Thyroid gland (tissue), 4 donors: ENCODE measurements at regions not wholly inside any gene's neighbourhood (a gene's known extent, or its start where the extent isn't known, plus 50 kb on each side); places are given as distances from the start of the nearest gene placed in this dataset.

ENCODE experiments used
- DNase-seq, 2 donors: peaks; one replicate each; pipeline ENCODE4 v3.0.0-alpha.2; 2019
- H3K27ac ChIP-seq, 3 donors: fragments of 200-600 bp; sonication (generic); 1 replicate in 2 of 3; 2 replicates in 1 of 3; pipeline ENCODE4 v1.5.1; 2016 to 2019; ENCODE audit warnings: mild to moderate bottlenecking in 1 of 3, moderate library complexity in 1 of 3
- H3K27me3 ChIP-seq: fragments of 200-600 bp; sonication (generic); one replicate; pipeline ENCODE4 v1.5.1; 2019
- H3K36me3 ChIP-seq, 2 donors: fragments of 200-600 bp; sonication (generic); one replicate each; pipeline ENCODE4 v1.5.1; 2016 to 2019
- H3K4me1 ChIP-seq, 2 donors: fragments of 200-600 bp; sonication (generic); one replicate each; pipeline ENCODE4 v1.5.1; 2017 to 2019
- H3K4me3 ChIP-seq, 3 donors: fragments of 200-600 bp; sonication (generic); replicated peaks in 1 of 3; 1 replicate in 2 of 3; 2 replicates in 1 of 3; pipeline ENCODE4 v1.5.1; 2016; ENCODE audit warnings: mild to moderate bottlenecking in 1 of 3
- H3K9me3 ChIP-seq: fragments of 200-600 bp; sonication (generic); one replicate; pipeline ENCODE4 v1.5.1; 2017
- CTCF ChIP-seq, 6 experiments: fragments of 200-600 bp in 3 of 6; fragments of 450-650 bp in 3 of 6; sonication (generic) in 3 of 6; IDR thresholded peaks; one replicate each; pipeline ENCODE4 v1.5.1; 2016 to 2019; ENCODE audit warnings: antibody characterized with exemption in 6 of 6, mild to moderate bottlenecking in 2 of 6, inconsistent platforms in 1 of 6, moderate library complexity in 1 of 6
- POLR2A ChIP-seq, 2 donors: fragments of 450-650 bp; IDR thresholded peaks; one replicate each; pipeline ENCODE4 v1.6.1; 2017; ENCODE audit warnings: antibody characterized with exemption in 2 of 2, mild to moderate bottlenecking in 2 of 2, moderate library complexity in 1 of 2
- WGBS, 2 donors: methylation state at CpG; one replicate each; pipeline ENCODE4 v1.1.5; 2017; 5-methylcytosine and 5-hydroxymethylcytosine counted together
- intact Hi-C: fragments of 100-400 bp; cut with DNase I; formaldehyde crosslinking; loops from one replicate; pipeline ENCODE4 v1.15.1; 2023

GRCh38 chr1:22295396-22295795 is 152.5 kb upstream of the WNT4 start:
- H3K4me1 ChIP-seq, result no peaks in the 10 kb centered on the region
- no peaks in the 10 kb centered on the region for H3K9me3 ChIP-seq
- H3K4me3 ChIP-seq, result no peak overlapping the region
- intact Hi-C loops, result no loop called here
- no peak overlapping the region for H3K27ac ChIP-seq
- TF ChIP-seq CTCF (IDR thresholded peaks at IDR 0.05), result no peak
- TF ChIP-seq POLR2A (IDR thresholded peaks at IDR 0.05), result no peak
- H3K36me3 ChIP-seq, result no peaks in the 10 kb centered on the region
- no peaks in the 10 kb centered on the region for H3K27me3 ChIP-seq
- 68 to 86% methylated on average over 2 of the region's 2 CpGs for WGBS, 2 donors
- DNase-seq, result no peak

- Histone ChIP-seq H3K27ac (no peak overlapping the region), H3K9me3 (no peaks in the 10 kb centered on the region), H3K4me1 (no peaks in the 10 kb centered on the region), H3K4me3 (no peak overlapping the region), H3K27me3 (no peaks in the 10 kb centered on the region), H3K36me3 (no peaks in the 10 kb centered on the region)
- DNase-seq, result no peak
- intact Hi-C loops, result no loop called here
- 84 to 87% methylated on average over 8 of the region's 8 CpGs for WGBS, 2 donors
- TF ChIP-seq CTCF (IDR thresholded peaks at IDR 0.05) (no peak), POLR2A (IDR thresholded peaks at IDR 0.05) (no peak)
These were observed 153.0 kb upstream of the WNT4 start for GRCh38 chr1:22295856-22296255.

GRCh38 chr1:22296701-22297591 is 154.0 kb upstream of the WNT4 start:
- Histone ChIP-seq H3K27ac (no peak overlapping the region), H3K4me3 (no peak overlapping the region), H3K9me3 (no peaks in the 10 kb centered on the region), H3K36me3 (no peaks in the 10 kb centered on the region), H3K27me3 (no peaks in the 10 kb centered on the region), H3K4me1 (no peaks in the 10 kb centered on the region)
- 75% methylated on average over 12 to 14 of the region's 14 CpGs for whole genome bisulfite sequencing, 2 donors
- DNase-seq, result no peak
- intact Hi-C loops, result no loop called here
- no peak for TF ChIP-seq POLR2A (IDR thresholded peaks at IDR 0.05)
- no peak for TF ChIP-seq CTCF (IDR thresholded peaks at IDR 0.05)

GRCh38 chr1:22297999-22298398 is 153.7 kb upstream of the ZBTB40 start:
- no peak overlapping the region for H3K4me3 ChIP-seq
- WGBS, 2 donors, result 33 to 64% methylated on average over 1 of the region's 1 CpG
- intact Hi-C loops, result no loop called here
- DNase-seq, result no peak
- no peaks in the 10 kb centered on the region for H3K36me3 ChIP-seq
- H3K27me3 ChIP-seq, result no peaks in the 10 kb centered on the region
- no peak overlapping the region for H3K27ac ChIP-seq
- TF ChIP-seq CTCF (IDR thresholded peaks at IDR 0.05) (no peak), POLR2A (IDR thresholded peaks at IDR 0.05) (no peak)
- H3K9me3 ChIP-seq, result no peaks in the 10 kb centered on the region
- no peaks in the 10 kb centered on the region for H3K4me1 ChIP-seq

GRCh38 chr1:22303816-22304215 is 147.8 kb upstream of the ZBTB40 start:
- intact Hi-C loops, result no loop called here
- TF ChIP-seq CTCF (IDR thresholded peaks at IDR 0.05) (no peak), POLR2A (IDR thresholded peaks at IDR 0.05) (no peak)

More at GRCh38 chr1:22303816-22304215, 147.8 kb upstream of the ZBTB40 start:
- Histone ChIP-seq H3K27me3 (no peaks in the 10 kb centered on the region), H3K27ac (no peak overlapping the region), H3K9me3 (no peaks in the 10 kb centered on the region), H3K36me3 (no peaks in the 10 kb centered on the region), H3K4me1 (no peaks in the 10 kb centered on the region), H3K4me3 (no peak overlapping the region)
- DNase-seq, result no peak
